Kidney (tissue), 13 donors: ENCODE measurements at regions not wholly inside any gene's neighbourhood (a gene's known extent, or its start where the extent isn't known, plus 50 kb on each side); places are given as distances from the start of the nearest gene placed in this dataset.

Experiments
- DNase-seq, 5 donors: peaks; one replicate each; pipeline ENCODE4 v3.0.0-alpha.2; 2013 to 2020
- FAIRE-seq: peaks from 2 replicates; lab custom pipeline; 2012; peaks lifted over from hg19 to GRCh38; lab: Jason Lieb, UNC
- H3K27ac ChIP-seq, 2 donors: one replicate each; pipeline ENCODE4 v1.7.0; 2013; ENCODE audit warnings: low read depth in 2 of 2, low read length in 2 of 2, inconsistent platforms in 1 of 2
- H3K27me3 ChIP-seq: one replicate; pipeline ENCODE4 v1.7.1; 2013; ENCODE audit warnings: low read length, inconsistent platforms; ENCODE audit not compliant: control insufficient read depth, insufficient read depth
- H3K36me3 ChIP-seq, 3 donors: one replicate each; pipeline versions ENCODE4 v1.7.0 to v1.7.1; 2013; ENCODE audit warnings: low read length in 3 of 3, control low read depth in 1 of 3, inconsistent platforms in 1 of 3; ENCODE audit not compliant: insufficient read depth in 3 of 3, control insufficient read depth in 2 of 3
- H3K4me1 ChIP-seq, 3 donors: one replicate each; pipeline versions ENCODE4 v1.7.0 to v1.7.1; 2013; ENCODE audit warnings: low read length in 3 of 3, inconsistent platforms in 1 of 3, low read depth in 1 of 3; ENCODE audit not compliant: control insufficient read depth in 2 of 3, insufficient read depth in 2 of 3
- H3K4me3 ChIP-seq, 3 donors: one replicate each; pipeline versions ENCODE4 v1.7.0 to v1.8.1; 2013; ENCODE audit warnings: low read length in 3 of 3, control low read depth in 1 of 3, inconsistent platforms in 1 of 3
- H3K9ac ChIP-seq, 3 donors: one replicate each; pipeline versions ENCODE4 v1.7.0 to v1.7.1; 2013; ENCODE audit warnings: low read length in 3 of 3, control low read depth in 1 of 3, inconsistent platforms in 1 of 3
- H3K9me3 ChIP-seq, 3 donors: one replicate each; pipeline versions ENCODE4 v1.7.0 to v1.7.1; 2013; ENCODE audit warnings: low read length in 3 of 3, control low read depth in 1 of 3, inconsistent platforms in 1 of 3; ENCODE audit not compliant: control insufficient read depth in 2 of 3, insufficient read depth in 1 of 3
- intact Hi-C: fragments of 100-400 bp; cut with DNase I; formaldehyde crosslinking; loops from one replicate; pipeline ENCODE4 v1.11.1; 2022
- TF ChIP-seq, protein P1 (sequence below): IDR thresholded peaks from 3 replicates; pipeline ENCODE4 v1.5.1; 2012; ENCODE audit warnings: mild to moderate bottlenecking, moderate library complexity, borderline replicate concordance; ENCODE audit not compliant: insufficient read depth; ENCODE audit errors: extremely low read depth
- donor health status: control.
- donor health status: control.
- donor health status: control.
- donor health status: control.
- donor health status: control.
- donor health status: DM: yes; HTN: yes; CAD: no.
- donor health status: Normal renal cell carcinoma (clear cell type).

GRCh38 chr1:215003686-215004085 is 78.9 kb upstream of the KCNK2 start:
- Histone ChIP-seq H3K27me3 (no peaks in the 10 kb centered on the region), H3K4me1 (no peaks in the 10 kb centered on the region), H3K9ac (no peak overlapping the region), H3K4me3 (no peak overlapping the region), H3K27ac (no peak overlapping the region), H3K36me3 (no peaks in the 10 kb centered on the region), H3K9me3 (no peaks in the 10 kb centered on the region)
- no peak for FAIRE-seq
- intact Hi-C loops, result no loop called here
- TF ChIP-seq, protein P1, sequence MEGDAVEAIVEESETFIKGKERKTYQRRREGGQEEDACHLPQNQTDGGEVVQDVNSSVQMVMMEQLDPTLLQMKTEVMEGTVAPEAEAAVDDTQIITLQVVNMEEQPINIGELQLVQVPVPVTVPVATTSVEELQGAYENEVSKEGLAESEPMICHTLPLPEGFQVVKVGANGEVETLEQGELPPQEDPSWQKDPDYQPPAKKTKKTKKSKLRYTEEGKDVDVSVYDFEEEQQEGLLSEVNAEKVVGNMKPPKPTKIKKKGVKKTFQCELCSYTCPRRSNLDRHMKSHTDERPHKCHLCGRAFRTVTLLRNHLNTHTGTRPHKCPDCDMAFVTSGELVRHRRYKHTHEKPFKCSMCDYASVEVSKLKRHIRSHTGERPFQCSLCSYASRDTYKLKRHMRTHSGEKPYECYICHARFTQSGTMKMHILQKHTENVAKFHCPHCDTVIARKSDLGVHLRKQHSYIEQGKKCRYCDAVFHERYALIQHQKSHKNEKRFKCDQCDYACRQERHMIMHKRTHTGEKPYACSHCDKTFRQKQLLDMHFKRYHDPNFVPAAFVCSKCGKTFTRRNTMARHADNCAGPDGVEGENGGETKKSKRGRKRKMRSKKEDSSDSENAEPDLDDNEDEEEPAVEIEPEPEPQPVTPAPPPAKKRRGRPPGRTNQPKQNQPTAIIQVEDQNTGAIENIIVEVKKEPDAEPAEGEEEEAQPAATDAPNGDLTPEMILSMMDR, result no peak
- DNase-seq, result no peak

DNA sequence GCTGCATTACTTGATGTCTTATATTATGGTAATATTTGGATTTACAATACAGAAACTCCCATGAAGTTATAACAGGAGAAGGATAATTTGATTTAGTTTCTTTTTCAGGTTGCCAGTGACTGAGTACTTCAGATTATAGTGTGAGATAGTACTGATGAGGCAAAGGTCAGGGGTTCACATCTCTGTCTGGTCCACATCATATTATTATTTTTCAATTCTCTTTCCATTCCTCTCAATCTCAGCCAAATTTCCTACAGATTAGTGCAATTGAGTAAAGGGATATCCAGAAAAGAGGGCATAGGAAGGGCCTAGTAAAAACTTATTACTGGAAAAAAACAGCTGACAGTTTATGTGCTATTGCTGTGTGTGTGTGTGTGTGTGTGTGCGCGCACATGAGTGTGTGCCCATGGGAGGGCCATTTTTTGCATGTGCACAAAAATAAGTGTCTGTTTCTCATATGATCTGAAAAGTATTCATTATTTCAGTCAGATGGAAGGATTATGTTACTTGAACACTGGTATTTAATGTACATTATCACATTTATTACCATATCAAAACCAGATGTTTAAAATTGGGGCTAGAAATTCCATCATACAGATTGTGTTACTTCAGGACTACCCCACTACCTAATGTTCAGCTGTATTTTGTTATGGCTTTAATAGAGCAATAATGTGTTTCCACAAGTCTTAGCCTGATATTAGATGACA is 78.3 kb upstream of the KCNK2 start:
- Histone ChIP-seq H3K36me3 (no peaks in the 10 kb centered on the region), H3K27ac (no peak overlapping the region), H3K9me3 (no peaks in the 10 kb centered on the region), H3K4me1 (no peaks in the 10 kb centered on the region), H3K27me3 (no peaks in the 10 kb centered on the region), H3K4me3 (no peak overlapping the region), H3K9ac (no peak overlapping the region)
- TF ChIP-seq, protein P1, result no peak
- DNase-seq (no peak), FAIRE-seq (no peak)
- intact Hi-C loops, result no loop called here

GRCh38 chr1:215005078-215005477 is 77.5 kb upstream of the KCNK2 start:
- no peak for FAIRE-seq
- H3K4me1 ChIP-seq, result no peaks in the 10 kb centered on the region
- no peaks in the 10 kb centered on the region for H3K9me3 ChIP-seq
- no peak overlapping the region for H3K9ac ChIP-seq
- no peak overlapping the region for H3K4me3 ChIP-seq
- intact Hi-C loops, result no loop called here
- no peaks in the 10 kb centered on the region for H3K27me3 ChIP-seq
- H3K27ac ChIP-seq, result no peak overlapping the region
- TF ChIP-seq, protein P1, result no peak
- DNase-seq, result no peak
- H3K36me3 ChIP-seq, result no peaks in the 10 kb centered on the region
